ENCODE measurements at regions not wholly inside any gene's neighbourhood (a gene's known extent, or its start where the extent isn't known, plus 50 kb on each side); places are given as distances from the start of the nearest gene placed in this dataset.
A peak's percentile ranks its signal among the peaks of the same experiment; 100 is the strongest.

DNA sequence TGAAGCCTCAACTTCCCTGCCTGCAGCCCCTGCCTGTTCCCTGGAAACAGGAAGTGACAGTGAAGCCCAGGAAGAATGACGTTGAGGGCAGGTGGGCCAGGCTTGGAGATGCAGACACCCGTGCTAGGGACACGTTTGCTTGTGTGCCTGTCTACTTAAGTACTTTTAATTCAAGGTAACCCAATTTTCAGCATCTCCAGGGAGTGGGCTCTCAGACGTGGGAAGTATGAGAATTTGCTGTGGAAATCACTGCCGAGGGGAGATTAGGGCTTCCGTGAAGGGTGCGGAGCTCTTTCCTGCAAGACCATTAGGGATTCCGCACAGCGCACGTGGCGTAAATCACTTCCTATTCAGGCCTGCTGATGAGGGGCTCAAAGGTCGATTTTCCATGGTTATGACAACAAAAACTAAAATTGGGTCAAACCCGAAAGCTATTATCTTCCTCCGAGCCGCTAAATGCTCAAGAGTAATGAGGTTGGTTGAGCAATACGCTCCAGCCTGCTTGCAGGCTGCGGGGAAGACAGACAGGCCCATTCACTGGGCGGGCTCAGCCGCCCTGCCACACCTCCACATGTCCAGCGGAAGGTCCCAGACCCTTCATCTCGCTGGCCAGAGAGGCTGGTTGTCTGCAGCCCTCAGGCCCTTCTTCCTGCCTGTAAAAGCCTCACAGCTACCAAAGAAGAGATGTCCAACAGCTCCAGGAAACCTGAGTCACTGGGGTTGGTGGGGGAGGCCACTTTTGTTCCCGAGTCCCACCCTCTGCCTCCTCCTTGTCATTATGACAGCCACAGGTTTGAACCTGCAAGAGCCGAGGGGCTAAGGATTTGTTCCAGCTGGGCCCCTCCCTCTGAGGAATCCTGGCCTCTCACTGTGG is 109.9 kb downstream of the RBFOX3 start:
- DNase-seq = no peak

DNA sequence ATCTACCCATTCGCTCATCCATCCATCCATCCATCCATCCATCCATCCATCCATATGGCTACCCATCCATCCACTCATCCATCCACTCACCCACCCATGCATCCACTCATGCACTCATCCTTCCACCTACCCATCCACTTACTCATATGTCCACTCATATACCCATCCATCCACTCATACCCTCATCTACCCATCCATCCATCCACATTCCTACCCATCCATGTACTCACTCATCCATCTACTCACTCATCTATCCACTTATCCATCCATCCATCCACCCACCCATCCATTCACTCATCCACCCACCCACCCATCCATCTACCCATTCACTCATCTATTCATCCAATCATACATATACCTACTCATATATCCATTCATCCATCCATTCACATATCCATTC is 112.0 kb downstream of the RBFOX3 start:
- no peak for DNase-seq

DNA sequence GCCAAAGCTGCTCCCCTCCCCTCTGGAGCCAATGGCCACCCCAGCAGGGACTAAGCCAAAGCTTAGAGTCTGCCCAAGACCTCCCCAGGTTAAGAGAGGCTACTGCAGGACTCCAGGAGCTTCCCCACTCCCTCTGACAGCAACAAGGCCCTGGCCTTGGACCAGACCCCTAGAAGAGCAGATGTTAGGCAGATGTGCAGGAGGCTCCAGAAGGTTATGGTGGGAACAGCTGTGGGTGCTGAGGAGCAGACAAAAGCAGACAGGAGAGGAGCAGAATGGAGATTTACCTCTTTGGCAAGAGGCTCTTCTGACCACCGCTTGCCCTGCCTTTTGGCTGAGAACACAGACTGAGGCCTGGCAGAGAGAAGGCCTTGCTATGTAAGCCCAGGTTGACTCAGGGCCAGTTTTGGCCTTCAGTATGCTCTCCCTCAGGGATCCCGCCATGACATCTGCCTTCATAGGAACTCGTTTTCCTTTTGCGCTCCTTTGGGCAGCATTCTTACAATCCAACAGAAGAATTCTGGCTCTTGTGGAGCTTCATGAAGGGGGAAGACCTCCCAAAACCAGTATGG is 113.0 kb downstream of the RBFOX3 start:
- DNase-seq = no peak

DNA sequence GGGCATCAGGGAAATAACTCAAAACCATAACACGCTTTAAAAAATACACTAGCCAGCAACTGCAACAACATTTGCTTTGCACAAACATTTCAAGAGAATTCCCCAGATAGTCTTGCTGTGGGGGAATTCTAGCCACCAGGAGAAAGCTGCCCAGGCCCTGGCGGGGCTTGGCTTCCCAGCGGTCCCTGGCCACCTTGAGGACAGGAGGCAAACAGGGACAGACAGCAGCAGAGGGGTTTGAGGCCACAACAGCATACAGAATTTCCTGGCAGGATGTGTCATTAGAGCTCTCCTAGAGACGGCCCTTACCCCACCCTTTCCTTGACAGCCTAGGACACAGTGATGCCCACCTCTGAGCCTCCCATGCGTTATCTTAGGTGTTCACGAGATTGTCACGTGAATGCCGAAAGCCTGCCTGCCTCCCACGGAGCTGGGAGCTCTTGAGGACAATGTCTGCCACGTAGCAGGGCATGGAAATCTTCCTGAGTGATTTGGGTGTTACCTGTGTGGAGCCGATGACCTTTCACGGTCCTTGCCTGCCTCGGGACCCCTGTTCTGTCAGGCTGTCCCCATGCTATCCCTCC is 114.3 kb downstream of the RBFOX3 start:
- DNase-seq = no peak

DNA sequence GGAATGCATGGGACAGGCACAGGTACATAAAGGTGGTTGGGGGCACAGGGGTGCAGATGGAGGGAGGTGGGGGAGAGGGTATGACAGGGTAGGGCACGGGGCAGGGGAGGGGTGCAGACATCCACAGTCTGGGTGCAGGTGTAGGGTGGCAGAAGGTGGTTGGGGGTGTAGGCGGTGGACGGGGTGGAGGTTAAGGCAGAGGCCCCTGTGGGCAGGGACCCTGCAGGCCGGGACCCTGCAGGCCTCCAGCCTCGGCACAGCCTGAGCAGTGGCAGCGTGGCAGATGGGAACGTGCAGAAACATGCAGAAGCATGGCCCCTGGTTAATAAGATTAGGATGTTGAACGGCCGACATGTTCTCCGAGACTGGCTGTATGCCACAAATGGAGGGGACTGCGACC is 115.2 kb downstream of the RBFOX3 start:
- no peak for DNase-seq

DNA sequence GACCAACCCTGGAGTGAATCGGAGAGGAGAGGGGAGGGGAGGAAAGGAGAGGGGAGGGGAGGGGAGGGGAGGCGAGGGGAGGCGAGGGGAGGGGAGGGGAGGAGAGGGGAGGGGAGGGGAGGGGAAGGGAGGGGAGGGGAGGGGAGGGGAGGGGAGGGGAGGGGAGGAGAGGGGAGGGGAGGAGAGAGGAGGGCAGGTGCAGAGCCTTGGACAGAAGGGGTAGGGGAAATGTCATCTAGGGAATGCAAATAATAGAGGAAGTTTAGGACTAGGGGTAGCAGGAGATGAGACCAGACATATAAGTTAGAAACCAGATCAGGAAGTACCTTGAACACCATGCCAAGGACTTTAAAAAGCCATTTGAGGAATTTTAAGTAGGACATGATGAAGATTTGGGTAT is 119.8 kb downstream of the RBFOX3 start:
- no peak for DNase-seq

DNA sequence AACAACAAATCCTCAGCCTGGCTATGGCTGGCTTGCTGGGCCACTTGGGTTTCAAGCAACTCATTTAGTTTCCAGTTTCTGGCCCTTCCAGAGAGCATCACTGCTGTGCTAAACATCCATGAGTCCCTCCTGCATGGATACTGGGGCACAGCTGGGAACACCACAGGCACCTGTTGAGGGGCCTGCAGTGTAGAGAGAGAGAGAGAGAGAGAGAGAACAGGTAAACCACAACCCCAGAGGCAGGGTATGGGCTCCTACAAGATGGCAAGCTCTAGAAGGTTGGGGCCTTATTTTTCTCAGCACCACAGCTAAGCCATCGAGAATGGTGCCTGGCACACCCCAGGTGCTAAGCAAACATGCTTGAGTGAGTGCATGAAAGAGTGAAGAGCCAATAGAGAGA is 120.3 kb downstream of the RBFOX3 start:
- DNase-seq = no peak

DNA sequence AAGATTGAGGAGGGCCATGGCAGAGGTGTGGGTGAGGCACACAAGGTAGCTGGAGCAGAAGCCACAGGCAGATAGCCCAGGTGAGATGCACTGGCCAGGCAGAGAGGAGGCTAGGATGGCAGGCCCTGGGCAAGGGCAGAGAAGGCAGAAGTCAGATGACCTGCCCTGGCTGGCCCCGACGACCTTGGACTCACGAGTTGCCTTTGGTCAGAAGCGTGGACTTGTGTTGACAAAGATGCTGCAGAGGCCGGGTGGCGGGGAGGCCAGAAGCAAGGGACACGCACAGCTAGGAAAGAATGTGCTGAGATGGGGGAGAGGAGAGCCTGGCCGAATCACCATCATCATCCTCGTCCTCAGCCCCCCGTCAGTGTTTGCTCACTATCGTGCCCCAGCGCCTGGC is 123.7 kb downstream of the RBFOX3 start:
- DNase-seq = no peak

DNA sequence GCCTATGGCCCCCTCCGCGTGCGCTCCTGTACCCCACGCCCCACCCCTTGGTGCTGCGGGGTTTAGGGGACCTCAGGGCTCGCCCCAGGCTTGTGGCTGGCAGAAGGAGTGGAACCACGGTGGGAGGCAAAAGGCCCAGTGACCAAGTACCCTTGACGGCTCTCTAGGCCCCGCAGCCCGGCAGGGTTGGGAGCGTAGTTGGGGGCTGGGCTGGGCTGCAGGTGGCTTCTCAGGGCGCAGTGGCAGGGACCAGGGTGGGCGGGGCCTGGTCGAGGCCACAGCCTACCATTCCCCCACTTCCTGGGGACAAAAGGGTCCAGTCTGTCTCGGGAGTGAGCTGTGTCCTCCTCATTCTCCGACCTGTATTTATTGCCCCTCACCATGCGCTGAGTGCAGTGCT is 124.9 kb downstream of the RBFOX3 start:
- DNase-seq = no peak

DNA sequence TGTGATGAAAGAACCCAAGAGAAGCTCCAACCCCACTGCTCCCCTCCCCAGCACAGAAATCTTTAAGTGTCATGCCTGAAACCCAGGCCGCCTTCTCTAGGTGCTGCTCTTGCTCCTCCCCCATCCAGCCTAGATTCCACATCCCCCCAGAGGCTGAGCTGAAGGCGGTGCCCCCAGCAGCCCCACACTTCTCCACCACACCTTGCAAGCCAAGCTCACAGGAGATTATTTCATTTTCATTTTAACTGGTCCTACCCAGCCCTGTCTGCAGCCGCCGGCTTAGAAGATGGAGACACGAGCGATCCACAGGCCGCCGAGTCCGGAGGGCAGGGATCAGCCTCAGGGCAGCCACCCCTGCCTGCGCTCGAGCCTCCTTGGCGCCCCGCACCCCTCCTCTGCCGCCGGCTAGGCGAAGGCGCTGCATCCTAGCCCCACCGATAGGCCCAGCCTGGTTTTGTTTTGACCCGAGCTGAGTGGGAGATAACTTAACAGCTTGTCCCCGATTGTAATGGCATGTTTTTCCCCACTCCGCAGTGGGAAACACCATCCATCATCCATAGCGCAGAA is 125.3 kb downstream of the RBFOX3 start:
- no peak for DNase-seq

DNA sequence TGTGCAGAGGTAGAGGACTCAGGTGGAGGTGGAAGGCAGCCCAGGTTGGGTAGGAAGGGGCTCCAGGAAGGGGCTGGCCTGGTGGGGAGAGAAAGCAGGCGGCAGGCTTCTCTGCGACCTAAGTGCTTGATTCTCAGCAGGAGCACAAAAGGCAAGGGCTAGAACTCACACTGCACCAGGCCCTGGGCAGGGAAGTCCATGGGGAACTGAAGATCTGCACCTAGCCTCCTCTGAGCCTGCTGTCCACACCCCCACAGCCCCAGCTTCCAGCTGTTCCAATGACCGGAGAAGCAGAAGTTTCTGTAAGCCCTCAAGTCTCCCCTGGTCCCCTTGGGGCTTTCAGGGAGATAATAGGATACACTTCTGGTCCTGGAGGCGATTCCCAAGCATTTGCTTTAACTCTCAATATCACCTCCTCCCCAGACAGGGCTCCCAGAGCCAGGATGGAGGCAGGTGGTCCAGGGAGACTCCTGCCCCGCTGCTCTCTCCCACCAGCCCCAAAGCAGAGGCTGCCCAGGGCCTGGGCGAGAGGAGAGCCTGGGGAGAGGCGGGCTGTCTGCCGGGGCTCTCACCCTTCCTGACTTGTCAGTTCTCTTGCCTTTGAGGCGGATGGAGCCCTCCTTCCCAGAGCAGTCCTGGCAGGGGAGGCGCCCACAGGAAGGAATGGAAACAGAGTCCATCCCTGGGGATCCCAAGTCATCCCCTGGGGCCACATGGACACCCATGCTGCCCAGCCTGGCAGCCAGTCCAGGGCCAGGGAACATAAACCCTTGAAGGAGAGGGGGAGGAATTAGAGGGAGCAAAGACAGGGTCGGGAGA is 126.0 kb downstream of the RBFOX3 start:
- no peak for DNase-seq

DNA sequence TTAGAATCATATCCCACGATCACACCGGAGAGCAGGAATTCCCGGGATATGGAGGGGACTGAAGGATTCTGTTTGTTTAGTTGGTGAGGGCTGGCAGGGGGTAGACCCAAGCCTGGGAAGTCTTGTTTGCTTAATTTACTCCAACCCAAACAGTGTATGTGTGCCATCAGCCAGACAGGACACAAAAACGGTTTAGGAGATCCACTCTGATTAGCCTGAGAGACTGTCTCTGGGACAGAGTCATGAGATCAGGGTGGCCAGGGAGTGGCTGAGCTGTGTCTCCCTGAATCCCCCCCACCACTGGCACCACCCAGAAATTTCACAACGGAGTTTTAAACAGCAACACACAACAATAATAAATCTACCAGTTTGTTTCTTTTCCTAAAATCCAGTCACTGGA is 127.0 kb downstream of the RBFOX3 start:
- DNase-seq = no peak

DNA sequence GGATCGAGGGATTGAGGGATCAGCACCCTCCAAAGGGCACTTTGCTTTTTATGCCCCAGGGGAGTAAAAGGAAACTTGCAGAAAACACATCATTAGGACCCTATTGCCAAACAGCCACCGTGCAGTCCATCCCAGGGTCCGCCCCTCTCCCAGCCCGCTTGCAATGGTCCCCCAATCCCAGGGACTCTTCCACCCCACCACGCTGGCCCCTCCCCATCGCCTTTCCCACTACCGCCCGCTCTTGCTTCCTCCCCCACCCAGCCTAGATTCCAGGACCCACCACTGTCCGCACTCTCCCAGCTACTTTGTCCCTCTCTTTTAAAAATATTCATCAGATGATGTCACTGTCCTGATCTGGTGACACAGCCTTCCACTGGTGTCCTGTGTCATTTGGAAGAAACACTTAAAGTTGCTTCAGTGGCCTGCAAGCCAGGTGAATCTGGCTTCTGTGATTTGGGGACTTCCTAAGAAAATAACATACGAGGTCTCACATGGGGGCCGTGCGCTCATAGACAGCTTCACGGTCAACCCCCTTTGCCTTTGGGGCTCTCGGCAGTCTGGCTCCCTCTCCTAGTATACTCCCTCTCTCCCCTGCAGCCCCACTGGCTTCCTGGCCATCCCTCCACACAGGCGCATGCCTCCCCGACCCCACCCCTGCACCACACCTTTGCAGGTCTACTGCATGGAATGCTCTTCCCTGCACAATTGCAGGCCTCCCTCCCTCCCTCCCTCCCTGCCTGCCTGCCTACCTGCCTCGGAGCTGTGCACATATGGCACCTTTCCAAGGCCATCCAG is 127.9 kb downstream of the RBFOX3 start:
- no peak for DNase-seq

DNA sequence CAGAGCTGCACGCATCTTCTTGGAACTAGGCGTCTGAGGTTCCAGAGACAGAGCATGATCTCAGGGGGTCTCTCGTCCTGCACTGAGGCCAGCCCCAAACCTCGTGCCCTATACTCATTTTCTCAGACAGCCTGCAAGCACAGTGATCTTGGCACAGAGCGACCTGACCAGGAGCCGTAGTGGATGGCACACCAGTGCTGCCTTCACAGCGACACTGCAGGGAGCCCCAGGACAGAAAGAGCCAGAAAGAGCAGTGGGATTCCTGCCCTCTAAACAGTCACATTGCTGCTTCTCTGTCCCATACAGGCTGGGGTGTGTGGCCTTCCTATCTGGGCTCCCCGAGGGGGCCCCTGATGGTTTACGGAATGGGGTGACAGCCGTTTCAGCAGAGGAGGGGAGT is 131.0 kb downstream of the RBFOX3 start:
- no peak for DNase-seq

DNA sequence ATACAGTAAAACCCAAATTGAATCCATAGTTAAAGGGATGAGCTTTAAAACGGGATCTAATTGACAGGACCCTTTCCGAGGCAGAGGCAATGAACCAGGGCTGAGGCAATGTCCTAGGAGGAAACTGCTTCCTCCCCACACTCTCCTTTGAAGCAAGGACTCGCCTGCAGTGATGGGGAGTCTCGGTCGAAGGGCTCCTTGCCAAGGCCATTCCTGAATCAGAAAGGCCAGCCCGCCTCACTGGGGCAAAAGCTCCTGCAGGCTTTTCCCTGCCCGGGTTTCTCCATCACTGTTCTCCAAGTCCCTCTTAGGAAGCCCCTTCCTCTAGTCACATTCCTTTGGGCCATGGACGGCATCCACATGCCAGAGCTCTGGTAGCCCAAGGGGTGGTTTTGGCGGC is 132.0 kb downstream of the RBFOX3 start:
- no peak for DNase-seq

DNA sequence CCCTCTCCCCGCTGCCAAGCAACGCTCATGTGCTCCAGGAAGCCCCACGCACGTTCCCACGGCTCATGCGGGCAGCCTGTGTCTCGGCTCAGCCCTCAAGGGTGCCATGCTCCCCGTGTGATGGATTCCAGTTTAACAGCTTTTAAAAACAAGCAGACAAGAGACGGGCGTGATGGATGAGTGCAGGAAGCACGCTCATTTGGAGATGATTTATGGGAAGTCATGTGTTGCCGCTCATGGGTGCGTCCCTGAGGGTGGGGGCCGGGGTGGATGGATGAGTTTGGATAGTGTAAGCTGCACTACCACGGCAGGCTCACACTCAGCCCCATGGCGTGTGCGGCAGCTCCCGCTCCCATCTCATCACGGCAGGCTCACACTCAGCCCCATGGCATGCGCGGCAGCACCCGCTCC is 132.8 kb downstream of the RBFOX3 start:
- peak; percentile 20 for DNase-seq

DNA sequence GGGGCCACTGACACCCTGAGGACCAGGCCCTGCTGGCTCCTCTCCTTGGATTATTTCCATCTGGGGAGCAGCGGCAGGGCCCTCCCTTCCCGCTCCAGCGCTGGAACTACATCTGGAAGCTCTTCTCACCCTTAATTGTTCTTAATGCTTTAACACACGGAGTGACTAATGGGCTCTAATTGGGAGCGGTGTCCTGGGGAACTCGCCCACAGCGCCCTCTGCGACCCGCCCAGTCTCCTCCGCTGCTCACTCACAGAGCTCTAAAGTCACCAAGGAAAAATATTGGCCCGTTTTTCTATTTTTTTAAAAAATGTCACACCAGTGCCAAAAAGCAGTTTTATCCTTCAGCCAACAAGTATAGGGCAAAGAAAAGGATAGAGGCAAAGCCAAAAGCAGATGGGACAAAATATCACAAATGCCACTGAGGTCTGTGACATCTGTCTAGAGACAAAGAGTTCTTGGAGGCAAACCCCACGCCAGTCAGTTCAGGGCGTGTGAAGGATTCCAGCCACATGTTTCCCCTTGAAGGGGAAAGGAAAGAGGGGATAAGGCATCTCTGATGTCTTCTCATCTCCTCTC is 134.7 kb downstream of the RBFOX3 start:
- DNase-seq = no peak

DNA sequence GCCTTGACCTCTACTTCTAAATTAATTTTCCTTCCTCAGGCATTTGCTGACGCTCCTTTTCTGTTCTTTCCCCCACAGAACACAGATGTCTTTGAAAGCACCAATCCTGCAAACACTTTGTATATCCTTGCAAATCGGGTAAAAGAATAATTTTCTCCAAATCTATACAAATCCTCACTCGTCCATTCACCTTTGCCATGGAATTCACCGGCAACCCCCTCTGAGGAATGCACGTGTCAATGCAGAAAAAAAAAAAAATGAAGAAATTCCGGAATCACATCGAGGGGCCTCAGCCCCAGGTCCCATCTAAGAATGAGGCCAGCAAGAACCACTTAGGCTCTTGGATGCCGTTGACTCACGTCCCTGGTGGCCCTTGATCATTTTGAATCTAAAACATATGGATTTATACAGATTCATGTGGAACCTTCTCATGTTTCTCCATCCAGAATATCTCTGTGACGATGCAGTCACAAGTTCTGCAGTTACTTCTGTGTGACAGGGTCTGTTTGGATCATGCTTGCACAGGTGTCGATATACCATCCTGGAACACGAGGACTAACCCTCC is 136.9 kb downstream of the RBFOX3 start:
- no peak for DNase-seq

DNA sequence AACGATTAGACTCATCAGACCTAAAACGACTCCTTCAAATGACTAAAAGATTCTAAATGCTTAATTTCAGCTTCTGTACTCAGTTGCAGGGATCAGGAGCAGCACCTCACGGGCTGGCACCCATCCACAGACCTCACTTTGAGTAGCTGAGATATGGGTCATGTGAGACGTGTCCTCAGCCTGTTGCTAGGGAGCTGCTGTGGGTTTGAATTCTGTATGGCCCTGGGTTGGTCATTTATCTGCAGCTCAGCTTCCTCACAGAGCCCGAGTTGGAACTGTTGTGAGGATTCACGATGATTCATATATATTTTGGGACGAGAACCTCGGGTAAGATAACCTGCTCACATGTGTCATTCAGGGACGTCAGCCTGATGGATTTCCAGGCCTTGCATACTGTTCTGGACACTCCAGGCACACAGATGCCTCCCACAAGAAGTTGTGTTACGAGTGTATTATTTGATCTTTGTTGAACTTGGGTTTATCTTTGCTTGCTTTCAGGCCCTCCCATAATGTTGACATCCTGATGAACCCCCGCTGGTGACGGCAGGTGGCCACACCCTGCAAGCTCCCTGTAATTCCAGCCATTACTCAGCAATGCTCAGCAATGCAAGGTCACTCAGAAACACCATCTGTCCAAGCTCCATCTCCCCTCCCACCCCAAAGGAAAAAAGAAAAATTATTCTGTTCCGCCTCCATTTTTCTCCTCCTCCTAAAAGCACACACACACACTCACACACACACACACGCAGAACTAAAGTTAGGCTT is 137.6 kb downstream of the RBFOX3 start:
- no peak for DNase-seq

DNA sequence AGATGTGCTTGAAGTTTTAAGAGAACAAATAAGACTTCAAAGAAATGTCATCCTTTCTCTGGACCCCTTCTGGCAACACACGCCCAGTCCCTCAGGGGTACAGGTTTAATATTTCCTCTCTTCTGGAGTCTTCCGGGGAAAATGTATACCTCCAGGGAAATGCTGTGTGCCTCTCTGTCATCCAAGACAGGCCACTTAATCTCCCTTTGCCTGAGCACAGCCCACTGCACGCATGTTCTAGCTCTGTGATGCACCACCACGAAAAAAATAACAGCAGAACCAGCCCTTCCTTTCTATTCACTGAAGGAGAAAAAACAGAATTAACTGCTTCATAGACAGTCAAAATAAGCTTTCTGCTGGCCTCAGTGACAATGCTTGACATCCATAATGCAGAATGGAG is 140.1 kb downstream of the RBFOX3 start:
- DNase-seq = no peak

DNA sequence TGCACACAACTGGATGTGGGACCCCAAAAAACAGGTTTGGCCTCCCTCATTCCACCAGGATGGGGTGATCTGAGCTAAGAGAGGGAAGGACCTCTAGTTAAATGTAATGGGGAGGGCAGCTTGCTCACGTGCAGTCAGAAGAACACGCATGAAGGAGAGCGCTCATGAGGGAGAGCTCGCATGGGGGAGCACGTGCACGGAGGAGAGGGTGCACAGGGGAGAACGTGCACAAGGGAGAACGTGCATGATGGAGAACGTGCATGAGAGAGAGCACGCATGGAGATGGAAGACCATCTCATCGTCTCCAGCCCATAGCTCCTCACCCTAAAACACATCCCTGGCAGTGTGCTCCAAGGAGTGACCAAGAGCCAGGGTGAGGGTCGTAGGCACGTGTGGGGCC is 141.2 kb downstream of the RBFOX3 start:
- no peak for DNase-seq
